ENCODE measurements at regions not wholly inside any gene's neighbourhood (a gene's known extent, or its start where the extent isn't known, plus 50 kb on each side); places are given as distances from the start of the nearest gene placed in this dataset.

GRCh38 chr4:60404027-60404426 is 796.1 kb upstream of the ADGRL3 start:
- TF ChIP-seq, protein P1, sequence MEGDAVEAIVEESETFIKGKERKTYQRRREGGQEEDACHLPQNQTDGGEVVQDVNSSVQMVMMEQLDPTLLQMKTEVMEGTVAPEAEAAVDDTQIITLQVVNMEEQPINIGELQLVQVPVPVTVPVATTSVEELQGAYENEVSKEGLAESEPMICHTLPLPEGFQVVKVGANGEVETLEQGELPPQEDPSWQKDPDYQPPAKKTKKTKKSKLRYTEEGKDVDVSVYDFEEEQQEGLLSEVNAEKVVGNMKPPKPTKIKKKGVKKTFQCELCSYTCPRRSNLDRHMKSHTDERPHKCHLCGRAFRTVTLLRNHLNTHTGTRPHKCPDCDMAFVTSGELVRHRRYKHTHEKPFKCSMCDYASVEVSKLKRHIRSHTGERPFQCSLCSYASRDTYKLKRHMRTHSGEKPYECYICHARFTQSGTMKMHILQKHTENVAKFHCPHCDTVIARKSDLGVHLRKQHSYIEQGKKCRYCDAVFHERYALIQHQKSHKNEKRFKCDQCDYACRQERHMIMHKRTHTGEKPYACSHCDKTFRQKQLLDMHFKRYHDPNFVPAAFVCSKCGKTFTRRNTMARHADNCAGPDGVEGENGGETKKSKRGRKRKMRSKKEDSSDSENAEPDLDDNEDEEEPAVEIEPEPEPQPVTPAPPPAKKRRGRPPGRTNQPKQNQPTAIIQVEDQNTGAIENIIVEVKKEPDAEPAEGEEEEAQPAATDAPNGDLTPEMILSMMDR (IDR thresholded peaks at IDR 0.05), result no peak
- no peak for TF ChIP-seq POLR2A (IDR thresholded peaks at IDR 0.05)

All from right lobe of liver (tissue), 4 donors.